SK-N-SH (cell line): ENCODE measurements at regions not wholly inside any gene's neighbourhood (a gene's known extent, or its start where the extent isn't known, plus 50 kb on each side); places are given as distances from the start of the nearest gene placed in this dataset.

Experiments used
- CTCF ChIA-PET: fragments of 300-600, 350-600 bp; formaldehyde crosslinking; extraction: SDS; loops from one replicate; lab custom pipeline; 2021; lab: Yijun Ruan, JAX
- POLR2A ChIA-PET: fragments of 350-600 bp; sonication (Branson Sonifier 250); formaldehyde crosslinking; extraction: SDS; loops from one replicate; lab custom pipeline; 2020; ENCODE audit warnings: antibody characterized with exemption, inconsistent platforms; lab: Yijun Ruan, JAX
- DNase-seq: peaks from one replicate; pipeline ENCODE4 v3.0.0; 2012
- H2AFZ ChIP-seq: fragments of 200-600 bp; sonication (generic); 2 replicates; pipeline ENCODE4 v1.8.1; 2016; ENCODE audit warnings: antibody characterized with exemption, mild to moderate bottlenecking, low read depth
- H3F3A ChIP-seq: fragments of 200-600 bp; sonication (generic); replicated peaks from 2 replicates; pipeline ENCODE3; 2016; ENCODE audit warnings: antibody characterized with exemption, mild to moderate bottlenecking; ENCODE audit not compliant: insufficient read depth
- H3K27ac ChIP-seq, 2 experiments: fragments of 200-500 bp in 1 of 2; fragments of 200-600 bp in 1 of 2; sonication (Bioruptor generic) in 1 of 2; sonication (generic), shearing (Covaris generic) in 1 of 2; 2 replicates each; pipeline versions ENCODE4 v1.5.1 to v1.6.1; 2014 to 2016; ENCODE audit warnings: low read depth in 2 of 2, inconsistent platforms in 1 of 2, low read length in 1 of 2, mild to moderate bottlenecking in 1 of 2, mixed read lengths in 1 of 2
- H3K27me3 ChIP-seq: fragments of 200-600 bp; sonication (generic), shearing (Covaris generic); 2 replicates; pipeline ENCODE4 v1.6.1; 2016; ENCODE audit warnings: mixed run types; ENCODE audit not compliant: insufficient read depth
- H3K36me3 ChIP-seq, 2 experiments: fragments of 200-500 bp in 1 of 2; fragments of 200-600 bp in 1 of 2; sonication (Bioruptor generic) in 1 of 2; sonication (generic) in 1 of 2; replicated peaks in 1 of 2; 2 replicates each; pipeline versions ENCODE3 to v1.5.1; 2014 to 2016; ENCODE audit warnings: low read length in 1 of 2, mild to moderate bottlenecking in 1 of 2; ENCODE audit not compliant: insufficient read depth in 2 of 2, control insufficient read depth in 1 of 2
- H3K4me1 ChIP-seq, 2 experiments: fragments of 200-500 bp in 1 of 2; fragments of 200-600 bp in 1 of 2; sonication (Bioruptor generic) in 1 of 2; sonication (generic), shearing (Covaris generic) in 1 of 2; 2 replicates each; pipeline versions ENCODE4 v1.5.1 to v1.6.1; 2014 to 2016; ENCODE audit warnings: low read depth in 1 of 2, low read length in 1 of 2, mixed run types in 1 of 2; ENCODE audit not compliant: insufficient read depth in 2 of 2, control insufficient read depth in 1 of 2
- H3K4me2 ChIP-seq: fragments of 200-600 bp; sonication (generic), shearing (Covaris generic); 2 replicates; pipeline ENCODE4 v1.6.1; 2017; ENCODE audit warnings: mixed run types
- H3K4me3 ChIP-seq, 2 experiments: fragments of 200-500 bp in 1 of 2; fragments of 200-600 bp in 1 of 2; sonication (Bioruptor generic) in 1 of 2; sonication (generic), shearing (Covaris generic) in 1 of 2; 2 replicates each; pipeline versions ENCODE4 v1.5.1 to v1.8.1; 2014 to 2016; ENCODE audit warnings: low read depth in 2 of 2, inconsistent platforms in 1 of 2, low read length in 1 of 2, mild to moderate bottlenecking in 1 of 2, mixed read lengths in 1 of 2, moderate library complexity in 1 of 2
- H3K79me2 ChIP-seq: fragments of 200-600 bp; sonication (generic); 2 replicates; pipeline ENCODE4 v1.8.1; 2017; ENCODE audit warnings: mild to moderate bottlenecking; ENCODE audit not compliant: insufficient read depth
- H3K9ac ChIP-seq: fragments of 200-600 bp; sonication (generic); 2 replicates; pipeline ENCODE4 v1.6.1; 2017; ENCODE audit warnings: mixed run types
- H3K9me2 ChIP-seq: fragments of 200-600 bp; sonication (generic); 2 replicates; pipeline ENCODE4 v1.6.1; 2017; ENCODE audit warnings: mixed run types
- H3K9me3 ChIP-seq: fragments of 200-600 bp; sonication (generic); 2 replicates; pipeline ENCODE4 v1.6.1; 2017; ENCODE audit warnings: mixed run types, mild to moderate bottlenecking, moderate library complexity
- H4K20me1 ChIP-seq: fragments of 200-600 bp; sonication (generic); 2 replicates; pipeline ENCODE4 v1.6.1; 2017; ENCODE audit warnings: mild to moderate bottlenecking, mixed run types; ENCODE audit not compliant: insufficient read depth
- CHD2 ChIP-seq: fragments of 150-350 bp; IDR thresholded peaks from 2 replicates; pipeline ENCODE4 v1.6.1; 2018; ENCODE audit warnings: low read length; ENCODE audit not compliant: partially characterized antibody
- ELF1 ChIP-seq: IDR thresholded peaks from 2 replicates; pipeline ENCODE4 v1.4.0; 2012
- EP300 ChIP-seq, 2 experiments: IDR thresholded peaks; 2 replicates each; pipeline versions ENCODE4 v1.4.0 to v1.6.1; 2012; ENCODE audit warnings: borderline replicate concordance in 1 of 2, low read depth in 1 of 2, low read length in 1 of 2
- EZH2phosphoT487 ChIP-seq: fragments of 200-600 bp; sonication (generic); IDR thresholded peaks from 2 replicates; pipeline ENCODE4 v1.6.1; 2017; ENCODE audit warnings: low read depth, mixed run types, mild to moderate bottlenecking, antibody characterized with exemption, moderate library complexity, borderline replicate concordance
- FOSL2 ChIP-seq: IDR thresholded peaks from 2 replicates; pipeline ENCODE4 v1.4.0; 2012; ENCODE audit warnings: low read depth, mild to moderate bottlenecking, moderate library complexity, borderline replicate concordance
- FOXJ3 ChIP-seq: sonication (generic); formaldehyde crosslinking; IDR thresholded peaks from 2 replicates; pipeline ENCODE4 v1.5.1; 2020; ENCODE audit warnings: mild to moderate bottlenecking, missing genetic modification reagents
- GATA2 ChIP-seq: sonication (generic); formaldehyde crosslinking; IDR thresholded peaks from 2 replicates; pipeline ENCODE4 v1.5.0; 2020; ENCODE audit warnings: mild to moderate bottlenecking, missing genetic modification reagents
- MAX ChIP-seq: IDR thresholded peaks from 2 replicates; pipeline ENCODE4 v1.4.0; 2012; ENCODE audit warnings: low read depth
- MXI1 ChIP-seq: IDR thresholded peaks from 2 replicates; pipeline ENCODE4 v1.6.1; 2012; ENCODE audit warnings: mild to moderate bottlenecking, low read depth, low read length, improper control_type of control experiment
- RAD21 ChIP-seq: IDR thresholded peaks from 2 replicates; pipeline ENCODE4 v1.6.1; 2012; ENCODE audit warnings: mild to moderate bottlenecking, low read length
- RFX5 ChIP-seq: IDR thresholded peaks from 2 replicates; pipeline ENCODE4 v1.6.1; 2012; ENCODE audit warnings: mild to moderate bottlenecking, improper control_type of control experiment, low read length
- RXRA ChIP-seq: IDR thresholded peaks from 2 replicates; pipeline ENCODE4 v1.4.0; 2012; ENCODE audit warnings: low read depth, mild to moderate bottlenecking, borderline replicate concordance
- USF1 ChIP-seq: IDR thresholded peaks from 2 replicates; pipeline ENCODE4 v1.4.0; 2012; ENCODE audit warnings: low read depth, borderline replicate concordance
- YY1 ChIP-seq: IDR thresholded peaks from 2 replicates; pipeline ENCODE4 v1.4.0; 2012; ENCODE audit warnings: low read depth, mild to moderate bottlenecking
- WGBS: methylation state at CpG from one replicate; pipeline ENCODE4 v1.1.6; 2017; ENCODE audit warnings: low lambda C conversion rate; 5-methylcytosine and 5-hydroxymethylcytosine counted together

- no peak for TF ChIP-seq USF1
These were observed 235.2 kb upstream of the B3GAT1 start (continued) for GRCh38 chr11:134647066-134647743.

GRCh38 chr11:134646561-134646960 lies 234.5 kb upstream of the B3GAT1 start:
- H2AFZ ChIP-seq: no peak overlapping the region
- 0 out of 2 replicates have a peak, but pooled peaks cover 5% of the 10 kb centered on the region for H3K9me3 ChIP-seq
- H3K9me2 ChIP-seq: peaks cover 3% of the 10 kb centered on the region; the same call in 1 of the 2 replicates
- no peaks in the 10 kb centered on the region for H3K27me3 ChIP-seq
- no peaks in the 10 kb centered on the region for H3F3A ChIP-seq
- H3K4me2 ChIP-seq: no peak overlapping the region
- CTCF ChIA-PET: no interaction called here
- no peak for TF ChIP-seq EZH2phosphoT487
- TF ChIP-seq FOSL2: no peak
- TF ChIP-seq MXI1: no peak
- TF ChIP-seq FOXJ3 (CRISPR knock-in tag): no peak
- TF ChIP-seq YY1: no peak
- no peak for TF ChIP-seq EP300 (IDR thresholded peaks at IDR 0.05; ENCODE audit: borderline replicate concordance in 1 of 2, low read depth in 1 of 2, low read length in 1 of 2)
- TF ChIP-seq RXRA: no peak
- TF ChIP-seq USF1: no peak
- no peak for TF ChIP-seq ELF1
- no peak for TF ChIP-seq MAX
- TF ChIP-seq CHD2: no peak
- TF ChIP-seq GATA2: no peak
- TF ChIP-seq RFX5: no peak
- TF ChIP-seq RAD21: no peak
- POLR2A ChIA-PET: no interaction called here
- H3K36me3 ChIP-seq: no peaks in the 10 kb centered on the region
- DNase-seq: no peak
- no peaks in the 10 kb centered on the region for H4K20me1 ChIP-seq
- H3K27ac ChIP-seq: no peak overlapping the region
- H3K4me1 ChIP-seq: peaks cover 0 to 33% of the 10 kb centered on the region in 2 experiments; a peak in 2 of 4 replicates
- H3K79me2 ChIP-seq: no peaks in the 10 kb centered on the region
- no peak overlapping the region for H3K4me3 ChIP-seq
- no peak overlapping the region for H3K9ac ChIP-seq

- no peak overlapping the region for H3K27ac ChIP-seq
- no peaks in the 10 kb centered on the region for H4K20me1 ChIP-seq
- POLR2A ChIA-PET: no interaction called here
- peaks cover 0 to 33% of the 10 kb centered on the region in 2 experiments; a peak in 2 of 4 replicates for H3K4me1 ChIP-seq
- no peak overlapping the region for H2AFZ ChIP-seq
- H3K36me3 ChIP-seq: no peaks in the 10 kb centered on the region
- no peaks in the 10 kb centered on the region for H3K79me2 ChIP-seq
- no peak overlapping the region for H3K9ac ChIP-seq
- H3K9me2 ChIP-seq: no peaks in the 10 kb centered on the region; the same call in 1 of the 2 replicates
- H3K9me3 ChIP-seq: 0 out of 2 replicates have a peak, but pooled peaks cover 4% of the 10 kb centered on the region
- DNase-seq: no peak
- WGBS: 55% methylated on average over 5 of the region's 5 CpGs
- H3K27me3 ChIP-seq: no peaks in the 10 kb centered on the region
- no peak overlapping the region for H3K4me2 ChIP-seq
- H3K4me3 ChIP-seq: no peak overlapping the region
- no peaks in the 10 kb centered on the region for H3F3A ChIP-seq
- CTCF ChIA-PET: interaction anchor here (1.2 kb wide), 2 partner anchors 11 to 67 kb away, joined by 3 read pairs; no protein-coding TSS in a partner anchor
- TF ChIP-seq FOSL2 (no peak), RAD21 (no peak), EP300 (IDR thresholded peaks at IDR 0.05; ENCODE audit: borderline replicate concordance in 1 of 2, low read depth in 1 of 2, low read length in 1 of 2) (no peak), RXRA (no peak)
These were observed 233.5 kb upstream of the B3GAT1 start for GRCh38 chr11:134645576-134645975.
